Body of pancreas (tissue), 4 donors: ENCODE measurements at regions not wholly inside any gene's neighbourhood (a gene's known extent, or its start where the extent isn't known, plus 50 kb on each side); places are given as distances from the start of the nearest gene placed in this dataset.

Source experiments
- CTCF ChIP-seq, 7 experiments: fragments of 450-650 bp in 4 of 7; fragments of 200-600 bp in 3 of 7; sonication (generic) in 3 of 7; IDR thresholded peaks; one replicate each; pipeline ENCODE4 v1.5.1; 2016 to 2019; ENCODE audit warnings: antibody characterized with exemption in 7 of 7
- POLR2A ChIP-seq, 3 donors: fragments of 450-650 bp; IDR thresholded peaks; one replicate each; pipeline ENCODE4 v1.6.1; 2016; ENCODE audit warnings: antibody characterized with exemption in 3 of 3, mild to moderate bottlenecking in 2 of 3

- TF ChIP-seq POLR2A (IDR thresholded peaks at IDR 0.05) (no peak), CTCF (IDR thresholded peaks at IDR 0.05) (no peak)
Measured at GRCh38 chr3:102078854-102079808, 229.8 kb downstream of the NFKBIZ start.
